ENCODE measurements at regions not wholly inside any gene's neighbourhood (a gene's known extent, or its start where the extent isn't known, plus 50 kb on each side); places are given as distances from the start of the nearest gene placed in this dataset.
"Not testable (repeated sequence)": the region's sequence is repeated elsewhere in the genome, so short reads cannot be mapped to it uniquely, and the experiment has no call there.

DNA sequence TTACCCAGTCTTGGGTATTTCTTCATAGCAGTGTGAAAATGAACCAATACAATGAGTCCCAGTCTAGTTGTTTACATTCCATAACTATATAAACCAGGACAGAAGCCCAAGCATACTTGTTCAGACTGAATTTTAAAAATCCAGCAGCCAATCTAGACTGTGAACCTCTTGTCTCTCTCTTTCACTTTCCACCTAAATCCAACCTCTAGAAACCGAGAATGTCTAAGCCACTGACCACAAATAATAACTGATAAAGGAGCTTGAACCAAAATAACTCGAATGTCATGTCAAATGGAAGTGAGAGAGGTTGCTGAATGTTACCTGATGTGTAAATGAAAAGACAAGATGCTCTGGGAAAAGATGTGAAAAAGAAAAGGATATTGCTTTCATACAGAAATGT is 544.7 kb downstream of the NLGN4X start:
- DNase-seq, result no peak

DNA sequence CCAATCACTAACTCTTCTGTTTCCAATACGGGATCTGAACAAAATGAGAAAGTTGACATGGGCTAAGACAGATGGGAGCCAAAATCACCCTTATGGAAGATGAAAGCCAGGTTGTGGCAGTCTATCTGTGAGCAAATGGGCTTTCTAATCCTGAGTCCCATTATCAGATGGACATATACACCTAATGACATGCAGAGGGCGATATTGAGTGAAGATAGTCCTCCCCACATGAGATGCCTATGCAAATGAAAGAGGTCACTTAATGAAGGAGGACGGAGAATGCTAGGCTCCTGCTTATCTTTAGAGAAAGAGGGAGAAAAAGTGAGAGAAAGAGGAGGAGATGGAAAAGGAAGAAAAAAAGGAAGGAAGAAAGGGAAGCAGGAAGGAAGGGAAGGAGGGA is 547.5 kb downstream of the NLGN4X start:
- DNase-seq, result no peak

DNA sequence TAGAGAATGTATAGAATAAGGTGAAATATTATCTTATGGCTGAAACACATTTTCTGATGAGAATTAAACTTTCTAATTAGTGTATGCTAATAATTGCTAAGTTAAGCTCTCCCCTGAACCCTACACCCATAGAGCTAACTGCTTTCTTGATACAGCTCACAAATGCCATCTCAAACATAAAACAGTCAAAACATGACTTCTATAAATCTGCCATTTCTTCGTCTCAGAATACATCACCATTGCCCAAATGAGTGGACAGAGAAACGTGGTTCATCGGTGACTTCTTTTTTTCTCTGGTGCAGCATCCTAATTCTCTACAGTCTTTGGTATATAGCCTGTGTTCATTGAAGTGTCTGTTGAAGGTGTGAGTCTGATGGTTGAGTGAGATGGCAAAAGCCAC is 554.6 kb downstream of the NLGN4X start:
- DNase-seq, result no peak

DNA sequence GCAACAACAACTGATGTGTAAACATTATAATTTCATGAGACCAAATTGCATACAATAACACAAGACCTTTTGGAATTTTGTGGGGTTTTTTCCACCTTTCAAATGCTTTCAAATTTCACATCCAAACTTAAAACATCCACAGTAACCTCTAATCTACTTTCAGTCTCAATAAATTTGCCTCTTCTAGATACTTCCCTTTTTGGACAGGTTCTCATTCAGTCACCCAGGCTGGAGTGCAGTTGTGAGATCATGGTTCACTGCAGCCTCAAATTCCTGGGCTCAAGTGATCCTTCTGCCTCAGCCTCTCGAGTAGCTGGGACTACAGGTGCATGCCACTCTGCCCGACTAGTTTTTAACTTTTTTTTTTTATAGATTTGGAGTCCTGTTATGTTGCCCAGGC is 556.6 kb downstream of the NLGN4X start:
- DNase-seq, result no peak

DNA sequence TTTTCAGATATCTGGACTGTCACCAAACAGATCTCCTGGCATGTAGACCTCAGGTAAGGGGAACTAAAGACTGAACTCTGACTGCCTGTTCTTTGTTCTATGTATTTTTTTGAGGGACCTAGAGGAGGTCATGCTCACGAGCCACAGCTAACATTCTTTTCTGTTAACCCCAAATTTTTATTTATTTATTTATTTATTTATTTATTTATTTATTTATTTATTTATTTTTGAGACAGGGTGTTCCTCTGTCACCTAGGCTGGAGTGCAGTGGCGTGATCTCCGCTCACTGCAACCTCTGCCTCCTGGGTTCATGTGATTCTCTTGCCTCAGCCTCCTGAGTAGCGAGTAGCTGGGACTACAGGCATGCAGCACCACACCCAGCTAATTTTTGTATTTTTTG is 562.0 kb downstream of the NLGN4X start:
- not testable (repeated sequence) for DNase-seq

DNA sequence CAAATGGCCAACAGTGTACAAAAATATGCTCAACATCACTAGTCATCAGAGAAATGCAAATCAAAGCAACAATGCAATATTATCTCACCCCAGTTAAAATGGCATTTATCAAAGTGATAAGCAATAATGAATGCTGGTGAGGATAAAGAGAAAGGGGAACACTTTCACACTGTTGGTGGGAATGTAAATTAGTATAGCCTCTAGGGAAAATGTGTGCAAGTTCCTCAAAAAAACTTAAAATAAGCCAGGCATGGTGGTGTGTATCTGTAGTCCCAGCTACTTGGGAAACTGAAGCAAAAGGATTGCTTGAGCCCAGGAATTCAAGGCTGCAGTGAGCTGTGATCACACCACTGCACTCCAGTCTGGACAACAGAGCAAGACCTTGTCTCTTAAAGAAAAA is 572.1 kb downstream of the NLGN4X start:
- no peak for DNase-seq

DNA sequence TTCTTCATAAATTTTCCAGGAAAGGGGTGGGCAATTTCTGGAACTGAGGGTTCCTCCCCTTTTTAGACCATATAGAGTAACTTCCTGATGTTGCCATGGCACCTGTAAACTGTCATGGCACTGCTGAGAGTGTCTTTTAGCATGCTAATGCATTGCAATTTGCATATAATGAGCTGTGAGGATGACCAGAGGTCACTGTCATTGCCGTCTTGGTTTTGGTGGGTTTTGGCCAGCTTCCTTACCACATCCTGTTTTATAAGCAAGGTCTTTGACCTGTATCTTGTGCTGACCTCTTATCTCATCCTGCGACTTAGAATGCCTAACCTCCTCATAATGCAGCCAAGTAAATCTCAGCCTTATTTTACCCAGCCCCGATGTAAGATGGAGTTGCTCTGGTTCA is 577.8 kb downstream of the NLGN4X start:
- DNase-seq, result no peak

DNA sequence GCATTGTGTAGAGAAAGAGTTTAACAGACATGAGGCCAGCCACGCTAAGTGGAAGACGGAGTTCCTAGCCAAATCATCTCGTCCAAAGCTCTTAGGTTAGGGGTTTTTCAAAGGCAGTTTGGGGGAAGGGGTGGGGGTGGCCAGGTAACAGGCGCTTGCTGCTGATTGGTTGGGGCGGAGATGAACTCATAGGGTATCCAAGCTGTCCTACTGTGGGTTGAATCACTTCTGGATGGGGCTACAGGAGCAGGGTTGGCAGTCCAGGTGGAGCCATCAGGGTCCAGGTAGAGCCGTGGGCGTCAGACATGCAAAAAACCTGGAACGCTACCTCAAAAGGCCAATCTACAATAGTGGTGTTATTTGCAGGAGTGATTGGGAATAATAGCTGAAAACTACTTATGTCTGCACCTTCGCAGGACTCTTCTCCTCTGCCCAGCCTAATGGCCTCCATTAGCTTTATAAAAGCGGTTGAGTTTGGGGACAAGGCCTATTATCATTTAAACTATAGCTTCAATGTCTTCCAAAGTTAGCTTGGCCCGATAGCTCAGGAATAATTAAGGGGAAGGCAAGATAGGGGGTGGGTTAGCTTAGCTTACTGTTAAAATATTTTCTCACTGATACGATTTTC is 579.6 kb downstream of the NLGN4X start:
- no peak for DNase-seq

DNA sequence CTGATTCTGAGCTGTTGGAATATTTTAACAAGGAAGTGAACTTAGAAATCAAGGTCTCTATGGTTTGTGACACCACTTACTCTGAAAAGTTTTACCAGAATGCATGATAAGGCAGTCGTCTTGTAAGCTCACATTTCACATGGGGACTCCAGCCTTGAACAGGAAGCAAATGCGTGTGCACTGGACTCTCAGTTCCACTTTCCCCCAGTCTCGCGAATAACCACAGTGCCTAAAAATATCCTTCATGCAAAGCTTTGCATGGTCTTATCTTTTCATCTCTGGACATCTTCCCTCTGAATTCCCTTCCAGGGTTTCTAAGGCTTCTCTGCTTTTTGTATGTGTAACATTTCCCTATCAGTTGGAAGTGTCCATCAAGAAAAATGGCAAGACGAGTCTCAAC is 581.8 kb downstream of the NLGN4X start:
- DNase-seq, result no peak

DNA sequence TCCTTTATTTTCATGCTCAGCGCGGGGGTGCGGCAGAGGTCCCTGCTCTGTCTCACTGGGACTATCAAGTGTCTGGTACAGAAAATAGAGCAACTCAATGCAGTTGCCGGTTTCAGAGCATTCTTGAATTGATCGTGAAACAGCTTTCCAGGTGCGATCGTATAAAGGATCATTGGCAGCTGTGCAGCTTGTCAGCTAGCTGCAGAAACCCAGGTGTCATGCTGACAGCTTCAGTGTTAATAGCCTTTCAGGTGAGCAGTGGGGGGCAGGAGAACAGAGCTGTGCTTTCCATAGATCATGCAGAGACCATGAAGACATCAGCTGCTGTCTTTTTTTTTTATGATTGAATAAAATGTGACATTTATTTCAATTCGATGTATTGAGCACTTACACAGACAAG is 583.9 kb downstream of the NLGN4X start:
- DNase-seq, result no peak

DNA sequence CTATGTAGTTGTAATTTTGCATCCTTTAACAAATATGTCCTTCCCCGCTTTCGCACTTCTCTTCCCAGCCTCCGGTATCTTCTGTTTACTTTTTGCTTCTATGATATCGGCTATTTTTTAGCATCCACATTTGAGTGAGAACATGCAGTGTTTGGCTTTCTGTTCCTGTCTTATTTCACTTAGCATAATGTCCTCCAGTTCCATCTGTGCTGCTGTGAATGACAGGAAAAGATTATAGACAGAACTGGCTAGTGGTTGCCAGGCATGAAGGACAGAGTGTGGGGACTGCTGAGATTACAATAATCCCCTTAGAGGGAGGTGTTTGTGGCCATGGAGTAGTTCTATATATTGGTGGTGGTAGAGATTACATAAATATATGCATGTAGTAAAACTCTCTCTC is 588.6 kb downstream of the NLGN4X start:
- DNase-seq, result no peak

DNA sequence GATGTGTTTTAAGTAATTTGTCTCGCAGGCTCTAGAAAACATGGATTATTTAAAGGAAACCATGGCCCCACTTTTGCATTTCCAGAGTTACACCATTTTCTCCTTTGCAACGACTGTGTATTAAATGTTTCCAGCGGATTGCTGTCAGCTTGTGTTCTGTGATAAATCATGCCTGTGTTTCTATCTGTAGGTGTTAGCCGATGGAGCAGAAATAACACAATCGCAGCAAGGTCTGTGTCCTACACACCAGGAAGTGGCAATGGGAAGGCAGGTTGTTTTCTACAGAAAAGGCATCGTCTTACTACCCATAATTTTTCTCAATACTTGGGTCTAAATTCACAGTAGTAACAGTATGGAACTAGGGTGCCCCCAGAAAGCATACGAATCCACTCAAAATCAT is 590.1 kb downstream of the NLGN4X start:
- no peak for DNase-seq

DNA sequence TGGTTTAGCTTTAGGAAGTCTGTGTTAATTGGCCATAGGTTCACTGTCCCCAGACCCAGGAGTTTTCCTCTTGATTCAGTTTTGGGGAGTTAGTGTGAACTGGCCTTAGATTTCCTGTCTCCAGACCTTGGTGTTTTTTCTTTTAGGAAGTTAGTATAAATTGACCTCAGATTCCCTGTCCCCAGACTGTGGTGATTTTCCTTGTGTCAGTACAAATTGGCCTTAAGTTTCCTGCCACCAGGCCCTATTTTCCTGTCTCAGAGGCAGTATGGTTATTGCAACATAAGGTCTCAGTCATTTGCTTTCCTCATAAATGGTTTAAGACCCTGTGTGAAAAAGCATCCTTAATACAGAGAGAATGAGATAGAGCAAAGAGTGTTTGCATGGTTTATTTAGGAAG is 595.8 kb downstream of the NLGN4X start:
- DNase-seq, result no peak

DNA sequence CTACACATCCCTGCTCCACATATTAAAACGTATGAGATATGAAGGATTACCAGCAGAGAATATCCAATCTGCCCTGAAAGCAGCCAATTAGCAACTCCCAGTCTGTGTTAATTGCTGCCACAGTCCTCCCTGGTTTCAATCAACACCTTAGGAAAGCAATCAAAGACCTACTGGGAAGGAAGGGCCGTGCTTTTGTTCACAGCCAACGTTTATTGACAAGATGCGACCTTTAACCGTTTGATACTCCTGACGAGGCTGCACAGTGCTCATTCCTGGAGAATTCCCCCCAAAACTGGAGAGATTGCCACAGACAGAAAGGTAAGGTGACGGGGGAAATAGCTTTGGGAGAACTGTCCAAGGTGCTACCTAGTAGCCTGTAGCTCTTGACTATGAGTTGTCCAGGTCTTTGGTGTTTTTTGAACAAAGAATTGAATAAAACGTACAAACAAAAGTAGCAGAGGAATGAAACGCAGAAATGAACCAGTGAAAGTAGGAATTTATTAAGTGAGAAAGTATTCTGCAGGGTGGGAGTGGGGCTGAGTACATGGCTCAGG is 596.5 kb downstream of the NLGN4X start:
- no peak for DNase-seq

DNA sequence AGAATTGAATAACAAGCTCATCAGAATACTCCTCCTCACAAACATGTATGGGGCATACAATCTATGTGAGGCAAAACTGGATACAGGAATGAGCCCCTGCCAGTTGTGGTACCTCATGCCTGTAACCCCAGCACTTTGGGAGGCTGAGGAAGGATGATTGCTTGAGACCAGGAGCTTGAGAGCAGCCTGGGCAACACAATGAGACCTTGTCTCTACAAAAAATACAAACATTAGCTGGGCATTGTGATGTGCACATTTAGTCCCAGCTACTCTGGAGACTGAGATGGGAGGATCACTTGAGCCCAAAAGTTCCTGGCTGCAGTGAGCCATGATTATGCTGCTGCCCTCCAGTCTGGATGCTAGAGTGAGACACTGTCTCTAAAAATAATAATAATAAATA is 611.0 kb downstream of the NLGN4X start:
- no peak for DNase-seq

DNA sequence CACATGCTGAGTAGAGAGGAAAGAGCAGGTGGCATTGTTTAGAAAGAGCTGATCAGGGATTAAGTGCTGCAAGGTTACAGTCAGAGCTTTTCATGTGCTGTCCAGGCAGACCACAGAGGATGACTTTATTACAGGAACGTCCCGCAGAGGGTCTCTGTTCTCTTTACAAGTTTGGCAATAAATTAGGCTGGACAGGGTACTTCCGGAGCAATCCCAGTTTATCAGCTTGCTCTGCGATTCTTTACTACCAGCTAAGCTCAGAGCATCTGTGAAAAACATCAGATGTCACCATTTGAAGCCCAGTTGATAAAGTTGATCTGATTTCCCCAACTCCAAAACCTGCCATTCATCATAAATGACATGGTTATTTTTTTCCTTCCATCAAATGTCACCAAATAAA is 633.1 kb downstream of the NLGN4X start:
- DNase-seq, result no peak

DNA sequence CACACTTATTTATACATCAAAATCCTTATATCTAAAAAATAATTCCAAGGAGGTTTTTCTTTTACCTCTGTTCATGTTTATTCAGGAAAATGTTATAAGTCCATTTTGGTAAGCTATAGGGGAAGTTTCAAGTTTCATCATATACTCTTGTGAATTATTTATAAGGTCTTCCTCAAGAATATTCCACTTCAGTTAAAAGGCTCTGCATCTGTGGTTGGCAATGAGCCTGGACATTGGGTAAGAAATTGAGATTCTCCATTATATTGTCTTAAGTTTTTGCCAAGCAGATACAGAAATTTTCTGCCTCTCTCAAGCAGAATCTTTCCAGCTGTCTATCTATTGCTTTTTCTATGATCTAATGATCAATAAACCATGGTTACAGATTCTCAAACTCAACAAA is 641.9 kb downstream of the NLGN4X start:
- DNase-seq, result no peak

DNA sequence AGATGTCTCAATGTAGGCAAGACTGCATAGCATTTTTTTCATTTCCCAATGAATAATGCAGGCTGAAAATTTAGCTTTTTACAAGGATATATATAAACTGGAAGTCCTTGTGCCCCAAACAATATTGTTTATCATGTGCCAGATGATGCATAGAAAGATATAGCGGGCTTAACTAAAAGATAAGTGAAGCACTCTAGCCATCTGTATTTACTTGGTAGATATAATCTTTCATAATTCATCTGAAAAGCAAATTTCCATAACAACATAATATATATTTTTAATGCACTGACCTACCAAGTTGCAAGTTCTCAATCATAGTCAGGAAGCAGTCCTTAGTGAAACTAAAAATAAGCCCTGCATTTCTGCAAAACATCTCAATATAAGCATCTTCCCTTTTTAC is 653.3 kb downstream of the NLGN4X start:
- DNase-seq, result no peak

DNA sequence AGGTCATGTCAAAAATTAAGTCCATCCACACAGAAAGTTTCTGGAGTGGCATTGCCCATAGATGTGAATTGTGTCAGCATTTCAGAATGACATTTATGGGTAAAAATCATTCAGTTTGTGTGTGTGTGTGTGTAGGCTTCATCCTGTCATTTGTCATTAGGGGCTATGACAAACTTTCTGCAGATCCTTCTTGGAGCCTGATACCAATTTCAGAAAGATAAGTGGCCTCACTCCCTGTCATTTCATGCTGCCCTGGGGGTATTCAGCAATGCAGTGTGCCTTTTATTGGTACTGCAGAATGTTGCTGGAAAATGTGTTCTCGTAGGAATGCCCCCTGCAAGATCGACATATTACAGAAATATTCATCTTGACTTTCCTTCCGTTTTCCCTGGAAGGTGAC is 659.7 kb downstream of the NLGN4X start:
- DNase-seq, result no peak

DNA sequence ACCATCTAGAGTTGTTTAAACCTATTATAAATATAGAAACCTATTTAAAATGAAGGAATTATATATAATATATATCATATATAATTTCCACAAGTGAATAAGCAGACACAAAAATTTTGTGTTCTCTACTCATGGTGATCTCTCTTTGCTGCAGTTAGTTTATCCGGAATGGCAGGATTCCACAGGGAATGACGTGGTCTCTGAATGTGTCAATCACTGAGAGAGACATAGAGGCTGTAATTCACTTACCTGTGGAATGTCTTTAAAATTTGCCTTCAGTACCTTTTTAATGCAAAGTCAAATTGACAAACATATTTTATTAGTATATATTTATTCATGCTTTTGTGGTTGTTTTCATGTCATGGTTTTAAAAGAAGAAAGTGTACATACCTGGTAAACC is 669.3 kb downstream of the NLGN4X start:
- no peak for DNase-seq

DNA sequence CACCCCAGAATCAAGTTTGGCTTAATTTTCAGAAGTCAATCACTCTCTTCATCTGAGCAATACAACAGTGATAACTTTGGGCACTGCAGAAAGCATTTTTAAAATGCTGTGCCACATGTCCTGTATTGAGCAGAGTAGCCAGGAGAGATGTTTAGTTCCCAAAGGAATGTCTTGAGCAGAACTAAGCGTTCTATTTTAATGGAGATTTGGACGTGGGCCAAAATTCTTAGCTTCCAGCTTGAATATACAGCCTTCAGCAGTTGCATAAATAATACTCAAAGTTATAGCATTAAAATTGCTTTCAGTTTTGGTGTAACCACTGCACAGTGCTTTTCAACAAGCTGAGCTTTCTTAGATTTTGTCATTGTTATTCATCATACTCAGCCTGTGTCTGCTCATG is 679.2 kb downstream of the NLGN4X start:
- DNase-seq, result no peak

DNA sequence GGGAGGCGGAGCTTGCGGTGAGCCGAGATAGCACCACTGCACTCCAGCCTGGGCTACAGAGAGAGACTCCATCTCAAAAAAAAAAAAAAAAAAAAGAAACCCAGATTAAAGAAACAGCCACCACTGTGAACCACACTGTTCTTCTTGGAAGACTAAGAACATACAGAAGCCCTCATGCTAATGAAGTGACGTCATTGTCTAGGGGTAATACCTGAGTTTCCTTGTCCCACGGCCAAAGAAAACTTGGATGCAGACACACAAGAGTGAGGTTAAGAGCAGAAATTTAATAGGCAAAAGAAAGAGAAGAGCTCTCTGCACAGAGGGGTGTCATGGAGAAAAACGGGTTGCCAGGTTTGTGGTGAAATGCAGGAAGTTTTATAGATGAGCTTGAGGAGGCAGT is 691.6 kb downstream of the NLGN4X start:
- DNase-seq, result no peak

DNA sequence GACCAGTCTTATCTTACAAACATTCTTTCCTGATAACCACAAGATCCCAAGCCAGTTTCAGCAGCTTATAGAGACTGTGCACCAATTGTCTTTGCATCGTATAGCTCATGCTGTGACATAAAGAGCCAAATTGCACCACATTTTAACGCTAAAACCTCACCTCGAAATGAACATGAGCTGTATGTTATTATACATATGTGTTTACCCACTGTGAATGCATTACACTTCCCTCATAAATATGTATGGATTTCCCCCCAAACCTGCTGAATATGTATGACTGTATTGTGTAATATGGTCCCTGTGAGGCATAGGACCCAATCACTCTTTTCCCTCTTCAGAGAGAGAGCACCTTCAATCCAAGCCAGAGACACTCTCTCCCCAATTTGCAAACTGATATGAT is 692.4 kb downstream of the NLGN4X start:
- DNase-seq, result no peak

DNA sequence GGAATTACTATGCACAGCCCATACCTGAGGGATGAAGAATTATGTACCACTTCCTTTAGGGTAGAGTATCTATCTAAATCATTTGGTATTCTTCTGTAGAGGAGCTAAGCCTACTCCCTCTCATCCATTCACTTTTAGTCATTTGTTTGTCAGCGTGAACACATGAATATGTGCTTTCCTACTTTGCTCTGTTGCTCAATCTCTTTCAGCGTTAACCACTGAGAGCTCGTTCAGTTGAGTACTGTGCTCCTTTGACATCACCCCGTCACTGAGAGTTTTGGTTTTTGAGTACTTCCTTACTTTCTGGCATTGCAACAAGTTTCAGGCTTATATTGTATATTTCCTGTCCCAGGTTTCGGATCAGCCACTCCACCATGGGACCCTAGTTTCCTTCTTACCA is 700.6 kb downstream of the NLGN4X start:
- no peak for DNase-seq

DNA sequence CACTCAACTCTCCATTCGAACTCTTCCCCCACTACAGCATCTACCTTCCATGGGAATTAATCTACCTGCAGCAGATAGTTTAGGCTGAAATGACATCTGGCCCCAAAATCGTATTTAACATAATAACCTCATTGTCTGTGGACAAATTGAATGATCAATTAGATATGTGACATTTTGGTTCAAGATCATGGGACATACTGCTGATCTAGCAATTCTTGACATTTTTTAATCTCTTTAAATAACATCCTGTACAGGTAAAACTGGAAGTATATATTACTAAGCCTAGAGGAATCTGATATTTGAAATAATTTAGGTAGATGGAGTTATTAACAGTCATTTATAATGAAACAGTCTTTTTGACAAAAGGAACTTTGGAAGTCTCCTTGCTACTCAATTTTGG is 702.5 kb downstream of the NLGN4X start:
- no peak for DNase-seq
